ENCODE measurements at regions not wholly inside any gene's neighbourhood (a gene's known extent, or its start where the extent isn't known, plus 50 kb on each side); places are given as distances from the start of the nearest gene placed in this dataset.

DNA sequence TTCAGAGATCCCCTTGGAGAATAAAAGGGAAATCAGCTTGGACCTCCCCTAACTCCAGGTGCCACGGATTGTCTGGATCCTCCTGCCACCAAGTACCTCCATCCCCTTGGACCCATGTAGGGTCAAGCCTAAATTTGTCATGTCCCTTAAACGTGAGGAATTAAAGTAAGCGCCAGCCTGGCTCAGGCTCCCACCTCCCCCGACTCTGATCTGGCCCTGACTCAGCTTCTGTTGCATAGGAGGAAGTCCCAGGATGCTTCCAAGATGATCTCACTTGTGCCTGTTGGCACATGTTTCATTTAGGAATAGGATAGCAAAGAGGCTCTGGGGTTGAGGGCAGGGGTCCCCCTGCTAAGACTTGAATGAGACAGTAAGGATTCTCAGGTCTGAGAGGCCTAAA, 231.9 kb upstream of the JUN start:
- no peak for TF ChIP-seq CTCF (IDR thresholded peaks at IDR 0.05)
- no peak for TF ChIP-seq POLR2A (IDR thresholded peaks at IDR 0.05)

All from lower leg skin (tissue), 3 donors.